ENCODE measurements at regions not wholly inside any gene's neighbourhood (a gene's known extent, or its start where the extent isn't known, plus 50 kb on each side); places are given as distances from the start of the nearest gene placed in this dataset.

- DNase-seq, result no peak
These were observed 62.1 kb upstream of the SHH start for GRCh38 chr7:155874411-155874810.

GRCh38 chr7:155874010-155874409 is 61.7 kb upstream of the SHH start:
- DNase-seq, result no peak

GRCh38 chr7:155872678-155873369 is 60.6 kb upstream of the SHH start:
- no peak for DNase-seq

GRCh38 chr7:155871211-155871610 is 58.9 kb upstream of the SHH start:
- DNase-seq, result no peak

- DNase-seq, result no peak
These were observed 58.3 kb upstream of the SHH start for GRCh38 chr7:155870334-155871180.

- DNase-seq, result no peak
These were observed 57.5 kb upstream of the SHH start for GRCh38 chr7:155869784-155870076.

GRCh38 chr7:155868955-155869783 is 56.9 kb upstream of the SHH start:
- DNase-seq, result no peak

GRCh38 chr7:155867734-155868400 is 55.6 kb upstream of the SHH start:
- DNase-seq, result no peak

GRCh38 chr7:155867280-155867679 is 55.0 kb upstream of the SHH start:
- DNase-seq, result no peak

GRCh38 chr7:155865830-155866525 is 53.7 kb upstream of the SHH start:
- DNase-seq, result no peak

- no peak for DNase-seq
These were observed 52.9 kb upstream of the SHH start for GRCh38 chr7:155864991-155865690.

- DNase-seq, result no peak
These were observed 52.2 kb upstream of the SHH start for GRCh38 chr7:155864271-155864985.

- DNase-seq, result no peak
These were observed 51.5 kb upstream of the SHH start for GRCh38 chr7:155863721-155864151.

- no peak for DNase-seq
These were observed 50.0 kb upstream of the SHH start for GRCh38 chr7:155862123-155862892.
